NCI-H1417 treated with DMSO at 0.1 percent for 48 hours (cell line): ENCODE measurements at regions not wholly inside any gene's neighbourhood (a gene's known extent, or its start where the extent isn't known, plus 50 kb on each side); places are given as distances from the start of the nearest gene placed in this dataset.
A peak's percentile ranks its signal among the peaks of the same experiment; 100 is the strongest.

Experiments used
- DNase-seq: peaks from one replicate; lab custom pipeline; 2025; lab: John Stamatoyannopoulos, UW

DNA sequence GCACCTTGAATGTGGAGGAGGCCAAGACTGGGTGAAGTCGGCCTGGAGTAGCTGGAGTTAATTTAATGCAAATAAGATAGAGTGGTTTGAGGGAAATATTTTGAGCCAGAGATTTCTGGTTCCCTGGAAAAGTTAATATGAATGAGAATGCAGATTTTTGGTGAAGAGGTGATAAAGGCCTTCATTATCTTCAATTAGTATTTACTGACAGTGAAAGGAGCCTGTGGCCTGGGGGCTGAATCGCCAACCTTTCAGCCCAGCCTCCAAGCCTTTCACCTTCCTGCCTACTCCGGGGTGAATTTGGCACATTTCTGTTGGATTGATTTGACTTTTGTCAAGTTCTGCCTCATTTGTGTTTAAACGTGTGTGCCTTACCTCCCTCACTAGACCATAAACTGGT is 147.8 kb downstream of the SOX2 start:
- DNase-seq, result no peak

DNA sequence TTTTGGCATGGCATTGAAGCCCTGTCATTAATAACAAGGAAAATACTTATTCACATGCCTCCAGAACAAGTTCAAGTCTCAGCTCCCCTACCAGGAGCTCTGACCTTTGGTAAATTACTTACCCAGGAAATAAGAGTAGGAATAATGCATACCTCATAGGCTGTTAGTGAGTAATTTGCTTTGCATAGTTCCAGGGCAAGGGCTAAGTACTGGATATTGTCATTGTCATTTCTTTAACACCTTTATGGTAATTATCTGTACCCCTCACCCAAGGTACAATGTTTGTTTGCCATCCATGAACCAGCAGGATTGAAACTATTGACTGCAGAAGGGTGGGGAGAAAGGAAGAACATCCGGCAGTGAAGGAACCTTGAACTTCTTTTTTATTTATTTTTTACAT is 148.5 kb downstream of the SOX2 start:
- no peak for DNase-seq

DNA sequence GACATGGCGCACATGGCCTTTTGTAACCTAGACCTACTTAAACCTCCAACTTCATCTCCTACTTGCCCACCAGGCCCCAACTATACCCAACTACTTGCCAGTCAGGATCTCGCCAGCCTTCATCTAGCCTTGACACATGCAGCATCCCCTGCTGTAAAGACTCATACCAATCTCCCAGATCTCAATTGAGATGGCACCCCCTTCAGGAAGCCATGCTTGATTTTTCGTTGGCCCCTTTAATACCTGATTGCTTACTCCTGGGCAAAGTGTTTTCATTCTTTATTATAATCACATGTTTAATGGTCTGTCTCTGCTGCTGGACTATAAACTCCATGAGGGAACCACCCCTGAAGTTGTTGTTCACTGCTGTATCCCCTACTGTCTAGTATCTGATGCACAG is 150.8 kb downstream of the SOX2 start:
- DNase-seq, result no peak

DNA sequence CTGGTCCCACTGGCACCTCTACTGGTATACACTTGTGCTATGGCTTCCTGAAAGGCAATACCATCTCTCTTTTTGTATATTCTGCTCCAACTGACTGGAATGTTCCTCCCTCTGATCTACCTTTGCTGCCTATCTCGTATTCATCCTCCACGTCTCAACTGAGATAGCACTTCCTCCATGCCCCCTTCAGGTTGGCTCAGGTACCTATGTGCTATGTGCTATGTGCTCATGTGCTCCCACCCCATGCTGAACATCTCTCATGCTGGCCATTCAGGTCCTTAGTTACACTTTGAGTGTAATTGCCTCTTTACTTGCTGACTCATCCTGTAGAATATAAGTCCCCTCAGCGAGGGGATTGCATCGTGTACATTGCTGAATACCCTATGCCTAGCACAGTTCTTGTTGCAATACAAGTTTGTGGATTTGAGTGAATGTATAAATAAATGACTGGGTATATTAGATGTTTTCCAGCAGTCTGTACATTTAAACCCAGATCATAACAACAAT is 156.9 kb downstream of the SOX2 start:
- no peak for DNase-seq

DNA sequence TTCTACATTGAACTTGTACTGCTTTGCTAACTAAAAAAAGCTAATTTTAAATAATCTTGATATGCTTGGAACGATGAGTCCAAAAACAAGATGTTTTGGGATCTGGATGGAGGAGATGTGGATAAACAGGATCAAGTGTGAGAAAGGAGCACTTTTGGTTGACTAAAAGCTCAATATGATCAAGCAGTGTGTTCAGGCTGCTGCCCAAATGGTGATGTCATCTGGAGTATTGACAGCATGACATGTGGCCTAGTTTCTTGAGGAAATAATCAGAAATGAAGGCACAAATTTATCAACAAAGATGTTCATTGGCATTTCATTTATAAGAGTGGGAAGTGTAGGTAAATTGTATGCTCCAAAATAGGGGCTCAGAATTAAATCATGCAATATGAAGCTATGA is 161.2 kb downstream of the SOX2 start:
- DNase-seq, result no peak

DNA sequence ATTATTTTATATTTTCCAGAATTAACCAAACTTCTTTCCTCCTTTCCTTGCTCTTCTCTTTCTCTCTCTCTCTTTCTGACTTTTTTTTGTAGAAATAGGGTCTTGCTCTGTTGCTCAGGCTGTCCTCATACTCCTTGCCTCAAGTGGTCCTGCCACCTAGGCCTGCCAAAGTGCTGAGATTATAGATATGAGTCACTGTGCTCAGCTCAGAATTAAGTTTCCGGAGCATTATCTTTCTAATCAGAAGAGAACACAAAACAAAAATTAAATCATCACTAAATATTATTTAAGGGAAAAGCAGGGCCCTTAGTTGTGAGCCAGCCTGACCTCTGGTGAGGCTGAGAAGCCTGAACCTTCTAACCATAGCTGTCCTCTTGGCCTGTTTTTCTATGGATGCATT is 168.2 kb downstream of the SOX2 start:
- no peak for DNase-seq

DNA sequence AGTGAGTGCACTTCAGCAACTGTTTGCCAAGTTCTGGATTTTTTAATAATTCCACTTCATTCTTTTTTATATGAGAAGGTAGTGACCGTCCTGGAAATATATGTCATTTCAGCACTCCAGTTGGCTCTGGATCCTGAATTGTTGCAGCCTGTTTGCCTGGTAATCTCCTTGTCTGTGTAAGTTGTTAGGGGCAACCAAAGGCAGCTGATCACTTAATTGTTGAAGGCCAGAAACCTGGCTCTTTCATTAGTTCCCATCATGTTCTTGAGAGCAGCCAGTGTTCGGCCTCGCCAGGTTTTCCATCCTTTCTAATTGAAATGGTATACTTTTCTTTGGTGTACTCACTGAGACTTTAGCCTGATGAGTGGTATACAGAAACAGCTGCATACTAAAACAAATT is 168.6 kb downstream of the SOX2 start:
- no peak for DNase-seq

DNA sequence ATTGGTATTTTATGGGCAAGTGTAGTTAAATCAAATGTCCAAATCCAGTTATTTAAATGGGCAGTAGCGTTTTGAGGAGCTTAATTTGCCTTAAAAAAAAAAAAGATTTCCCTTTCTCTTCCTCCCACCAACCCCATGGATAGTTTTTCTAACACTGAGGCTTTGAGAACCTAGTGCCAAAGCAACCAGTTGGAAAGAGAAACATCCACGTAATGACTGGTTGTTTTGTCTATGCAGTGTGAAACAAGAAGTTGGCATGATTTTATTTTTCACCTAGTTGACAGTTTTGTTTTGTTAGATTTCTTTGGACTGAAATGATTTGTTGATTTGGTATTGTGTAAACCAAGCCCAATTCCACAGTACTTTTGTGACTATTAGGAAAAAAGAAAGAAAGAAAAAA is 170.0 kb downstream of the SOX2 start:
- no peak for DNase-seq

DNA sequence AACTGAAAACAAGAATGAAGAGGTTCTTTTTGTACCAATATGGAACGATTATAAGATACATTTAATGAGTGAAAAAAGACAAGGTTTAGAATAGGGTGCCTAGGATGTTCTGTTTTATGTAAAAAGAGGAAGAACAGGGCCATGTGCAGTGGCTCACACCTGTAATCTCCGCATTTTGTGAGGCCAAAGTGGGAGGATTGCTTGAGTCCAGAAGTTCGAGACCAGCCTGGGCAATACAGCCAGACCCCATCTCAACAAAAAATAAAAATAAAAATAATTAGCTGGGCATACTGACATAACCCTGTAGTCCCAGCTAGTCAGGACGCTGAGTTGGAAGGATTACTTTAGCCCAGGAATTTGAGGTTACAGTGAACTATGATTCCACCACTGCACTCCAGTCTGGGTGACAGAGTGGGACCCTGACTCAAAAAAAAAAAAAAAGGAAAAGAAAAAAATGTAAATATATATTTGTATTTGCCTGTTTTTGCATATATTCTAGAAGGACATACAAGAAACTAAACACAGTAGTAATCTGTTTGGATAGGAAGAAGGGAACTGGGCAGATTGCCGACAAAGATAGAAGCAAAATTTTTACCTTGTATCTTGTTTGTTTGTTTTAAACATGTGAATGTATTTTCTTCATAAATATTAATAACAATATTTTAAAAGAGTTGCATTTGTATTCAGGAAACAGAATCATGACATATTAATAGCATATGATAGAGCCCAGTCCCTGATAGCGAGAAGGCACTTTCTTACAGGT is 174.3 kb downstream of the SOX2 start:
- no peak for DNase-seq

DNA sequence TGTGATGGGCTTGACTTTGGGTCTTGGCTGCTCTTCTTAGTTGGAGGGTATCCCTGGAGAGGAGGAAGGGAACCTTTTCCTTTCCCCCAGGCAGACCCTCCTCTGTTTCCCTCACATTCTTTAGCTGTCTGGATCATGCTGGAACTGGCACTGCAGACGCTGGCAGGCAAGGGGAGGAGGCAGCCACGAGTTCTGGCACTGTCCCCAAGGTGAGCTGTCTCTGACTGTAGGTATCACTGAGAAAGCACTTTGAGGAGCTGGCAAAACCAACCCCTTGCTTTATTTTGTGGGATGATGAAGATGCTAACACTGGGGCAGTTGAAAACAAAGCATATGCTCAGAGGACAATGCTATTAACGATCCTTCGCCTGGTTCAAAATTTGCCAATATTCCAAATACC is 175.0 kb downstream of the SOX2 start:
- DNase-seq, result no peak

DNA sequence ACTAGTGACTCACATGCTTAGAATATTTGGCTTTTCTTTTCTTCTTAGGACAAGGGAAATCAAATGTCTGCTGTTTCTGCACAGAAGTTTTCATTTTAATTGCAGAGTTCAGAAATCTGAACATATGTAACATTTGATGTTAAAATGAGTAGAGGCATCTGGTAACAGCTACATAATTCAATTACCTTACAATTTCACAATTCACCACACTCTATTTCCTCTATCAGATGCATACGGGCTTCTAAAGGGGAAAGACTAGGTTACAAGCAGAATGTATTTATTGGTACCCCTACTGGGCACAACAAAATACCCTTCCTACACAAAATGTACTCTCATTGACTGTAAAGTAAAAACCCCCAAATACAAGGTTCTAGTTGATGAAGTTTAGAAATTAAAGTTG is 176.0 kb downstream of the SOX2 start:
- no peak for DNase-seq

DNA sequence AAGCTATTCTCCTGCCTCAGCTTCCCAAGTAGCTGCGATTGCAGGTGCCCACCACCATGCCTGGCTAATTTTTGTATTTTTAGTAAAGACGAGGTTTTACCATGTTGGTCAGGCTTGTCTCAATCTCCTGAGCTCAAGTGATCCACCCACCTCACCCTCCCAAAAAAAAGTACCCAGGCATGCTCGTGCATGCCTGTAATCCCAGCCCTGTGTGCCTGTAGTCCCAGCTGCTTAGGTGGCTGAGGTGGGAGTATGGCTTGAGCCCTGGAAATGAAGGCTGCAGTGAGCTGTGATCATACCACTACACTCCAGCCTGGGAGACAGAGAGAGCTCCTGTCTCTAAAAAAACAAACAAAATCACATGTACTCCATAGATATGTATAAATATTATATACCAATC is 176.5 kb downstream of the SOX2 start:
- no peak for DNase-seq

DNA sequence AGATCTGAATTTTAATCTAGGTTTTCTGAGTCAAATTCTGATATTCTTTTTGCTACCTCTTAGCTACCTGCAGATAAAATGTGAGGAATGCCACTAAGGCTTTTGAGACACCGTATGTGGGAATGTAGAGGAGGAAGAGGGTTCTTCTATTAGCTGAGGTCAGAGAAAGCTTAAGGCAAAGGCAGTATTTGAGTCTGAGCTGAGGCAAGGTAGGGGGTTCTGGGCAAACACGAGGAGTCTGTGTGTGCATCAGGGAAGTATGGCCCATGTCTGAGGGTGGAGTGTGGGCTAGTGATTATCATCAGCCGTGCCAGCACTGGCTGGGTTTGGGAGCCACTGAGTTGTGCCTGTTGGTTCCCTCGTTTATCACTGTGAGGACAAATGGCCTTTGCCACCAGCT is 181.1 kb downstream of the SOX2 start:
- no peak for DNase-seq

DNA sequence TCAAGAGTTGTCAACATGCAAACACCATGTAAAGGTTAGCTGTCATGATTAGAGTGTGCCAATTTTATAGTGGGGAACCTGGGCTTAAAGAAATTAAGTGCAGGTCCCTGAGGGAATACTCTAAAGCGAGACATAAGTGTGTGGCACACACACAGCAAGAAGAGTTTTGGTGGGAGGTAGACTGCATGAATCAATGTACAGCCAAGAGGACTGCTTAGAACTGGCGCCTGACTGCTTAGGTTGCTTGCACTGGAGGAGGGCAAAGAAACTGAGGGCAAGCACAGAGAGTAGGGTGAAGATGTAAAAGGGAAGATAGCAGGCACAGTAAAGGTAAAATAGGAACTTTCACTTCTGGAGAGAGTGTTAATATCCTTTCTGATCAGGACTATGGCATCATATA is 184.9 kb downstream of the SOX2 start:
- DNase-seq, result no peak

DNA sequence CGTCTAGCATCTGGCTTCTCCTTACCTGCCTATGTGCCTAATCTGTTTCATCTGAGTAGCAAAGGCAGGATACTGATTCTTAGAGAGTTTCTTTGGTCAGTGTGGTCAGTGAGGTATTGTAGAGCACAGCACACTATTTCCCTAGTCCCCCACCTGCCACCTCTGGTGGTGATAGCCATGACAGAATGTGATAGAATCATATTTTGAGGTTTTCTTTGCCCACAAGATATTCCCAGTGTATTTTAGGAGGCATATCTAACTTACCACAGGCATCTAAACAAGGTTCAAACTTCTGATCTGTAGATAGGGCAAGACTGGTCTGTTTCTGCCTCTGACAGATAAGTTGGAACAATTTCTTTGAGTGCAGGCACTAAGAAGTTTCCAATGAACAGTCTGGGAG is 188.0 kb downstream of the SOX2 start:
- DNase-seq, result no peak

DNA sequence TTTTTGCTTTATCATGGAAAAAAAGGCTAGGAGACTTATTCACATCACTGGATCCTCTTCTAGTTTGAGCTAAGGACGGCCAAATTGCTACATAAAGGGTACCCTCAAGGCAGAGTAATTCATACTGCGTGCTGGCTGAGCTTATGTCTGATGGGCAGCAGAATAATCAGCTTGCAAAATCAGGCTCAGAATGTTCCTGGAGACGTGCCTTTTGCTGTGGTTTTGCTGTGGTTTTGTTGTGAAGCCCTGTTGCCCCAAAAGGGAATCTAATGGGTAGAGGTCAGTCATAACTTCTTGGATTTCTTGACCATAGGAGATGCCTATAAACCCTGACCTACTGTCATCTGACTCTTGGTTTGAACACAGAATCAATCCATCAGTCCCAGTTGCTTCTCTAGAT is 189.9 kb downstream of the SOX2 start:
- DNase-seq, result no peak

DNA sequence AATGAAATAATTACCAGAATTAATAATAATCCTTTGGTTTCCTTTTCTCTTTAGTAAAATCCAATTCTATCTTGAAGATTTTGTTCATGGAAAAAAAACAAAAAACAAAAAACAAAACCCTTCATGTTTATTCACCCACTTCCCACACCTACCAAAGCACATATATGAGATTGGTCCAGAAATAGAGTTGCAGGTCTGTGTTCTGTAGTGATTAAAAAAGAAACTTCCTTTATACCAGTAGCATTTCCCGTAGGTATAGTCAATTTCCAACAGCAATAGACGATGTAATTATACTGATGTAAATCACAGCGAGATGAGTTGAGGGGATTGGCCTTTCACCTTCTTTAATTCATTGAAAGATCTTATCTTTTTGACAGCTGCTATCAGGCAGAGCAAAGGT is 194.6 kb downstream of the SOX2 start:
- no peak for DNase-seq

DNA sequence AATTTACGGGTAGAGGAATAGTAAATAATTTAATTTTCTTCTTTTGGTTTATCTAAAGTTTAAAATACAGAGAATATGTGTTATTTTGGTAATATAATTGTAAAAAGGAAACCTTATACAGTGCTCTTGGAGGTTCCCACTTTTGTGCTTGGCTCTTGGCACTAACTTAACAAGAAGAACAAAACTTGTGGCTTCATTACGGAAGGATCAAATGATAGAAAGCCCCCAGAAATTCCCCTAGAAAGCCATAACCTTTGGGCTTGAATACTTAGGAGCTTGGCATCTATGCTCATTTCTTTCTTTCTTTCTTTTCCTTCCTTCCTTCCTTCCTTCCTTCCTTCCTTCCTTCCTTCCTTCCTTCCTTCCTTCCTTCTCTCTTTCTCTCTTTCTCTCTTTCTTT is 197.5 kb downstream of the SOX2 start:
- DNase-seq, result no peak

DNA sequence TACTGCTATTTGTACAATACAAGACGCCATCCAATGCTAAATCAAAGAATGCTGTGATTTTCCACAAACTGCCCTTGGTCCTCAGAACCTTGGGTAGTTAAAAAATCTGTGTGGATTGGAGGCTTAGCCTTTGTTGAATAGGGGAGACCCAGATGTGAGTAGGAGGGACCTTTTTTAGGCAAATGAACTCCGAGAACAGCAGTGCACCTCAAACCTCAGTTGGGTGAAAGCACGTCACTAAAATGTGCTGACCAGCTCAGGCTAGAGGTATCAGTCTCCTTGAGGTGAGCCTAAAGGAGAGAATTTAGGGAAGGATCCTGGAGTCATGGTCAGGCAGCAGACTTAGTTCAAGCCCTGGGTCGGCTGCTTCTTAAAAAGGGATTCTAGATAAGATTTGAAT is 200.7 kb downstream of the SOX2 start:
- DNase-seq, result no peak

DNA sequence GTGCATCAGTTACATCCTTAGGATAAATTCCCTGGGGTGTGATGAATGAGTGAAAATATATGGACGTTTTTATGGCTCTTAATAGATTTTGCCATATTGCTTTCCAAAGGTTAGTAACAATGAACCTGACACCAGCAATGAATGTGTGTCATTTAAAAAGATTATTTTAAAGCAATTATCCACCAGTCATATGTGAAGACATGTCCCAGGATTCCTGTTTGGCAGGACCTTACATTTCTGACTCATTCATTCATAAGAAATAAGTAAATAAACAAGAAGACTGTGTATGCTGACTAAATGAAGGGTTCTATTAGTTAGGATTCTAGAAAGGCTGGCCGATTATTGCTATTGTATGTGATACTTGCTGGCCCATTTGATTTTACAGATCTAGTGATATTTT is 201.5 kb downstream of the SOX2 start:
- peak; percentile 39 for DNase-seq

DNA sequence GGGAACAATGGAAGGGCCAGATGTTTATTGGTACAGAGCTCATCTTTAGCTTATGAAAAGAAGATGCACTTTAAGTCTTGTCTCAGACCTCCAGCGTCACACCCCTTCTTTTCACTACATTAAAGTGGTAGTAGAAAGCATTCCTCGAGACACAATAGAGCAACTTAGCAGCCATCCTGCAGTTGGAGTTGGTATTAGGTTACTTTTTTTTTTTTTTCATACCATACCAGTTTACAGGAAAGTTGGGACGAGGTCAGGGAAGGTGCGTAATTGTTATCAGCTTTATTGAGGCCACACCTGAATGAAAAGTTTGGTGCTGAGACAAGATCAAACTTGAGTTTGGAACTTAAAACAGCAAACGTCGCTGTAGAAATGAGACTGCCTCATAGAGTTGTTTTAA is 203.8 kb downstream of the SOX2 start:
- DNase-seq, result no peak

DNA sequence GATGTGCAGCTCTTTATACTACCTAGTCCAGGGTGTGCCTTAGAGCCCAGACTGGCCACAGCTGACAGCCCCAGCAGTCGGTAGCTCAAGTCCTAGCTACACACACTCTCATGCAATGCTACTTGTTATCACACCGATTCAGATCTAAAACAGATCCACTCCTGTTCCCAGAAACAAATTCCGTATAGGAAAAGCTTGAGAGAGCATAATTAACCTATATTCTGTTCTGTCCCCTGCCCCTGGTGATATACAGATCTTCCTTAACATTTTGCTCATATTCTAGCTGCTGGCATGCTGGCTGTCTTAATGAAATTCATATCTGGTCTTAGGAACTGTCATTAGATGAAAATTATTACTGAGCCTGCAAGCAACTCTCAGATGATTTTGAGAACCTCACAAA is 204.3 kb downstream of the SOX2 start:
- no peak for DNase-seq

DNA sequence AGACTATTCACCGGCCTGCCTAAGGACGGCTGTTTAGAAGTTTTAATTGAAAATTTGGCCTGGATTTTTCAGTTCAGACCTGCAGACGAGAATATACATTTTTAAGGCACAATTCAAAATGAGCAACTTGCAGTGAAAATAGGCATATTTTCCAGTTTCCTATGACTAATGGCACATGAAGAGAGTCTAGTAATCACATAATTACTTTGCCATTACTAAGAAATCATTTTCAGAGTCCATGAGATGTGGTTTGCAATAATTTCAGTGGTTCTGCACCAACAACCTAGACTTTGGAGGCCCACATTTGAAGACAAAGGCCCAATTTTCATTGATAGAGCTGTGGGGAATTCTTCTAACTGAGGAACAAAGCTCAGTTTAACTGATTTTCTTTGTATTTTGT is 205.3 kb downstream of the SOX2 start:
- DNase-seq, result no peak

DNA sequence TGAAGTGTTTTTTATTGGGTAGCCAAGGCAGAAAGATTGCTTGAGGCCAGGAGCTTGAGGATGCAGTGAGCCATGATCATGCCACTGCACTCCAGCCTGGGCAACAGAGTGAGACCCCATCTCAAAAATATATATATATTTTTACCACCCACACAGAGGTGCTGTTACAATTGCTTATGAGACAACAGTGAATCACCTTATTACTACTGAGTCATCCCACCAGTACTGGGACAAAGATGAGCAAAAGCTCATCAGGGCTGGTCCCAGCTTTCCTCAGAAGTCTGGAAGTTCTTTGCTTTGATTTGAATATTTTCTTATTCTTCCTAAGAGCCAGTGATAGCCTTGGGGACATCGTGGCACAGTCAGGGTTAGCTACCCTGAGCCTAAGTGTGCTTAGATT is 207.7 kb downstream of the SOX2 start:
- DNase-seq, result no peak

DNA sequence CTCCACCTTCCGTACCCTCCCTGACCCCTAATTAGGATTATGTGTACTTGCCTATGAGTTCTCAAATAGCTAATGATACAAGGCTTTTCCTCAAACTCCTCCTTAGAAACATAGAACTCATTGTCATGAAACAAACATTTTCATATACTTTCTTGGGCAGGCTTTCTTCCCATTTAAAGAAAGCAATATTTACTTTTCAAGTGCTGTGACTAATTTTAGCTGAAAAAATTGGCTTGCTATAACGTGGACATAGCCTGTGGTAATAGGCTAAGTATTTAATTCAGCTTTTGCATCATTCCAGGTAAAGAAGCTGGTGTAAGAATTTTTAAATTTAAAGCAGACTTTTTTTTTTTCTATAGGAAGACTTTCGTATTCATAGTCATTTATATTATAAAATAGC is 208.7 kb downstream of the SOX2 start:
- DNase-seq, result no peak
